ENCODE measurements at regions not wholly inside any gene's neighbourhood (a gene's known extent, or its start where the extent isn't known, plus 50 kb on each side); places are given as distances from the start of the nearest gene placed in this dataset.

- Mint-ChIP-seq H3K4me1 (ENCODE audit: low read depth, unreplicated experiment) (no peaks in the 10 kb centered on the region), H3K9me3 (ENCODE audit: unreplicated experiment) (no peaks in the 10 kb centered on the region), H3K27me3 (ENCODE audit: insufficient read depth, unreplicated experiment) (no peaks in the 10 kb centered on the region), H3K27ac (ENCODE audit: unreplicated experiment) (no peak overlapping the region), H3K4me3 (ENCODE audit: unreplicated experiment) (no peak overlapping the region), H3K36me3 (ENCODE audit: insufficient read depth, unreplicated experiment) (no peaks in the 10 kb centered on the region)
- TF ChIP-seq, protein P1, sequence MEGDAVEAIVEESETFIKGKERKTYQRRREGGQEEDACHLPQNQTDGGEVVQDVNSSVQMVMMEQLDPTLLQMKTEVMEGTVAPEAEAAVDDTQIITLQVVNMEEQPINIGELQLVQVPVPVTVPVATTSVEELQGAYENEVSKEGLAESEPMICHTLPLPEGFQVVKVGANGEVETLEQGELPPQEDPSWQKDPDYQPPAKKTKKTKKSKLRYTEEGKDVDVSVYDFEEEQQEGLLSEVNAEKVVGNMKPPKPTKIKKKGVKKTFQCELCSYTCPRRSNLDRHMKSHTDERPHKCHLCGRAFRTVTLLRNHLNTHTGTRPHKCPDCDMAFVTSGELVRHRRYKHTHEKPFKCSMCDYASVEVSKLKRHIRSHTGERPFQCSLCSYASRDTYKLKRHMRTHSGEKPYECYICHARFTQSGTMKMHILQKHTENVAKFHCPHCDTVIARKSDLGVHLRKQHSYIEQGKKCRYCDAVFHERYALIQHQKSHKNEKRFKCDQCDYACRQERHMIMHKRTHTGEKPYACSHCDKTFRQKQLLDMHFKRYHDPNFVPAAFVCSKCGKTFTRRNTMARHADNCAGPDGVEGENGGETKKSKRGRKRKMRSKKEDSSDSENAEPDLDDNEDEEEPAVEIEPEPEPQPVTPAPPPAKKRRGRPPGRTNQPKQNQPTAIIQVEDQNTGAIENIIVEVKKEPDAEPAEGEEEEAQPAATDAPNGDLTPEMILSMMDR (IDR thresholded peaks at IDR 0.05; ENCODE audit: insufficient read depth in 1 of 2, low read depth in 1 of 2, low read length in 1 of 2, severe bottlenecking in 1 of 2, unreplicated experiment in 1 of 2), result no peak
- Histone ChIP-seq H3K36me3 (ENCODE audit: control insufficient read depth, insufficient read depth, low read length) (no peaks in the 10 kb centered on the region), H3K9me3 (no peaks in the 10 kb centered on the region), H3K4me3 (ENCODE audit: low read depth, low read length) (no peak overlapping the region), H3K27me3 (replicated peaks; ENCODE audit: control insufficient read depth, insufficient read depth, low read length) (no peaks in the 10 kb centered on the region), H3K4me1 (no peaks in the 10 kb centered on the region)
- POLR2A ChIA-PET, result no interaction called here
- CTCF ChIA-PET, result no interaction called here
- DNase-seq, result no peak
- intact Hi-C loops (cut with micrococcal nuclease; ENCODE audit: unreplicated experiment), result no loop called here
- no TSS peak for BruUV-seq (replicated peaks)
Measured at GRCh38 chrX:116306218-116306617, 130.2 kb upstream of the SLC6A14 start.

GRCh38 chrX:116317409-116317808 lies 119.0 kb upstream of the SLC6A14 start:
- TF ChIP-seq, protein P1 (IDR thresholded peaks at IDR 0.05; ENCODE audit: insufficient read depth in 1 of 2, low read depth in 1 of 2, low read length in 1 of 2, severe bottlenecking in 1 of 2, unreplicated experiment in 1 of 2), result no peak
- H3K36me3 ChIP-seq (ENCODE audit: control insufficient read depth, insufficient read depth, low read length), result no peaks in the 10 kb centered on the region
- no peaks in the 10 kb centered on the region for H3K36me3 Mint-ChIP-seq (ENCODE audit: insufficient read depth, unreplicated experiment)
- BruUV-seq (replicated peaks), result no TSS peak
- H3K4me3 Mint-ChIP-seq (ENCODE audit: unreplicated experiment), result no peak overlapping the region
- H3K4me1 ChIP-seq, result no peaks in the 10 kb centered on the region
- no peak overlapping the region for H3K27ac Mint-ChIP-seq (ENCODE audit: unreplicated experiment)
- no peaks in the 10 kb centered on the region for H3K9me3 Mint-ChIP-seq (ENCODE audit: unreplicated experiment)
- H3K4me1 Mint-ChIP-seq (ENCODE audit: low read depth, unreplicated experiment), result no peaks in the 10 kb centered on the region
- H3K27me3 ChIP-seq (replicated peaks; ENCODE audit: control insufficient read depth, insufficient read depth, low read length), result no peaks in the 10 kb centered on the region
- intact Hi-C loops (cut with micrococcal nuclease; ENCODE audit: unreplicated experiment), result no loop called here
- H3K27me3 Mint-ChIP-seq (ENCODE audit: insufficient read depth, unreplicated experiment), result no peaks in the 10 kb centered on the region
- no peaks in the 10 kb centered on the region for H3K9me3 ChIP-seq
- no peak overlapping the region for H3K4me3 ChIP-seq (ENCODE audit: low read depth, low read length)
- DNase-seq, result no peak
- CTCF ChIA-PET, result no interaction called here
- POLR2A ChIA-PET, result no interaction called here

DNA sequence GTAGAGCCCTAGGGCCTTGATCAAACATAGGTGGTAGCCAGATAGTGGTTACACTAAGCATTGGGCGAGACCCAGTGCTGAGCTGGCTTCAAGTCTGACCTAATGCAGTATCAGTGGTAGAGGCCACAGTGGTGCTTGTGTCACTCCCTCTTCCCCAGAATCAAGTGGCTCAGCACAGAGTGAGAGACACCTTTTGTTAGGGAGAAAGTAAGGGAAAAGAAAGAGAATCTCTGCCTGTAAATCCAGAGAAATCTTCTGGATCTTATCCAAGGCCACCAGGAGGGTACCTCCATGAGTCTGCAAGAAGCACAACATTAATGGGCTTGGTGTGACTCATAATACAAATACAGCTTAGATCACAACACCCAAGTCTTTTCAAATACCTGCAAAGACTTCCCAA lies 117.7 kb upstream of the SLC6A14 start:
- Mint-ChIP-seq H3K9me3 (ENCODE audit: unreplicated experiment) (no peaks in the 10 kb centered on the region), H3K4me3 (ENCODE audit: unreplicated experiment) (no peak overlapping the region), H3K4me1 (ENCODE audit: low read depth, unreplicated experiment) (no peaks in the 10 kb centered on the region), H3K27me3 (ENCODE audit: insufficient read depth, unreplicated experiment) (no peaks in the 10 kb centered on the region), H3K27ac (ENCODE audit: unreplicated experiment) (no peak overlapping the region), H3K36me3 (ENCODE audit: insufficient read depth, unreplicated experiment) (no peaks in the 10 kb centered on the region)
- H3K36me3 ChIP-seq (ENCODE audit: control insufficient read depth, insufficient read depth, low read length), result no peaks in the 10 kb centered on the region
- TF ChIP-seq, protein P1 (IDR thresholded peaks at IDR 0.05; ENCODE audit: insufficient read depth in 1 of 2, low read depth in 1 of 2, low read length in 1 of 2, severe bottlenecking in 1 of 2, unreplicated experiment in 1 of 2), result no peak
- DNase-seq, result no peak
- H3K27me3 ChIP-seq (replicated peaks; ENCODE audit: control insufficient read depth, insufficient read depth, low read length), result no peaks in the 10 kb centered on the region
- H3K9me3 ChIP-seq, result no peaks in the 10 kb centered on the region
- H3K4me3 ChIP-seq (ENCODE audit: low read depth, low read length), result no peak overlapping the region
- no peaks in the 10 kb centered on the region for H3K4me1 ChIP-seq
- POLR2A ChIA-PET, result no interaction called here
- CTCF ChIA-PET, result no interaction called here
- intact Hi-C loops (cut with micrococcal nuclease; ENCODE audit: unreplicated experiment), result no loop called here
- BruUV-seq (replicated peaks), result no TSS peak
